Bronchial epithelial cell (primary cell): ENCODE measurements at regions not wholly inside any gene's neighbourhood (a gene's known extent, or its start where the extent isn't known, plus 50 kb on each side); places are given as distances from the start of the nearest gene placed in this dataset.

Source experiments
- DNase-seq: peaks from one replicate; pipeline ENCODE4 v3.0.0-alpha.2; 2010; ENCODE audit warnings: low read depth
- FAIRE-seq: peaks from 2 replicates; lab custom pipeline; 2011; peaks lifted over from hg19 to GRCh38; lab: Jason Lieb, UNC
- H3K27me3 ChIP-seq: 2 replicates; pipeline ENCODE4 v1.5.1; 2011; ENCODE audit warnings: low read length; ENCODE audit not compliant: control insufficient read depth, insufficient read depth
- H3K36me3 ChIP-seq: 2 replicates; pipeline ENCODE4 v1.5.1; 2011; ENCODE audit warnings: low read length; ENCODE audit not compliant: control insufficient read depth, insufficient read depth
- H3K4me3 ChIP-seq: 2 replicates; pipeline ENCODE4 v1.5.1; 2011; ENCODE audit warnings: mild to moderate bottlenecking, low read depth, low read length, control low read depth
- TF ChIP-seq, protein P1 (sequence below): IDR thresholded peaks from 2 replicates; pipeline ENCODE4 v1.5.1; 2011; ENCODE audit warnings: mild to moderate bottlenecking, moderate library complexity, low read length, control low read depth, inconsistent platforms; ENCODE audit not compliant: insufficient read depth, severe bottlenecking

DNA sequence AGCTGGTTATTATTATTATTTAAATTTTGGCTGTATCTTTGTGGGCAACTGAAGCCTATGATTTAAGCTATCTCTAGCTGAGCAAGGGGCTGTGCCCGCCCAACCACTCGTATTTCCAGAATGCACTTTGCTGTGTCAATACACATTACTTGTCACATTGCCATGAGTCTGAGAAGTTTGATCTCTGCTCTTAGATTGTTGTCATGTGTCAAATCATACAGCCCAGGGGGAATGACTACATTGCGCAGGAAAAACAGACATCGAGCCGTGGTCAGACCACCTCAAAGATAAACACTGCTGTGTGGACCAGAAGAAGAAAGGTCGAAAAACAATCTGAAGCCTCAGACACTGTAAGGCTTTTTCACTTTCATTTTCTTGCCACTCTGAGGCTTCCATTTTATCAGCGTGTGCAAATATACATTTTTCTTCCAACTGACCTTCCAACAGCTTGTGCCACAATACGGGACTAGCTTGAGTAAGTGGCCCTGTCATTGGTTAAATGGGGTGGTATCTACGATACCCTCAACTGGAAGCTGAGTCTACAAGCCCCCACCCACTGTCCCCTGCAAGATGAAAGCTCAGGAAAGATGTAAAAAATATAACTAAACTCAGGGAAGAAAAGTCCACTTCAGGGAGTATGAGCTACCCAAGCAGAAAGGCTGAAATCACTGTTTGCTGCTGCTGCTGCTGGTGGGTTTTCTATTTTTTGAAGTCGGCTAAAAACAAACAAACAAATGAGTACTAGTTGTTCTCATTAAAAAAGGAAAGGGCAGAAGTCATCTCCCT is 603.0 kb downstream of the BNC2 start:
- DNase-seq (peak; percentile 39), FAIRE-seq (no peak)
- Histone ChIP-seq H3K4me3 (no peak overlapping the region), H3K27me3 (peaks cover 3% of the 10 kb centered on the region), H3K36me3 (no peaks in the 10 kb centered on the region)
- TF ChIP-seq, protein P1, sequence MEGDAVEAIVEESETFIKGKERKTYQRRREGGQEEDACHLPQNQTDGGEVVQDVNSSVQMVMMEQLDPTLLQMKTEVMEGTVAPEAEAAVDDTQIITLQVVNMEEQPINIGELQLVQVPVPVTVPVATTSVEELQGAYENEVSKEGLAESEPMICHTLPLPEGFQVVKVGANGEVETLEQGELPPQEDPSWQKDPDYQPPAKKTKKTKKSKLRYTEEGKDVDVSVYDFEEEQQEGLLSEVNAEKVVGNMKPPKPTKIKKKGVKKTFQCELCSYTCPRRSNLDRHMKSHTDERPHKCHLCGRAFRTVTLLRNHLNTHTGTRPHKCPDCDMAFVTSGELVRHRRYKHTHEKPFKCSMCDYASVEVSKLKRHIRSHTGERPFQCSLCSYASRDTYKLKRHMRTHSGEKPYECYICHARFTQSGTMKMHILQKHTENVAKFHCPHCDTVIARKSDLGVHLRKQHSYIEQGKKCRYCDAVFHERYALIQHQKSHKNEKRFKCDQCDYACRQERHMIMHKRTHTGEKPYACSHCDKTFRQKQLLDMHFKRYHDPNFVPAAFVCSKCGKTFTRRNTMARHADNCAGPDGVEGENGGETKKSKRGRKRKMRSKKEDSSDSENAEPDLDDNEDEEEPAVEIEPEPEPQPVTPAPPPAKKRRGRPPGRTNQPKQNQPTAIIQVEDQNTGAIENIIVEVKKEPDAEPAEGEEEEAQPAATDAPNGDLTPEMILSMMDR = no peak

- DNase-seq (peak; percentile 19), FAIRE-seq (no peak)
- Histone ChIP-seq H3K27me3 (peaks cover 3% of the 10 kb centered on the region), H3K4me3 (no peak overlapping the region), H3K36me3 (no peaks in the 10 kb centered on the region)
- TF ChIP-seq, protein P1 = no peak
Observed at GRCh38 chr9:16268067-16268881, 602.2 kb downstream of the BNC2 start.

DNA sequence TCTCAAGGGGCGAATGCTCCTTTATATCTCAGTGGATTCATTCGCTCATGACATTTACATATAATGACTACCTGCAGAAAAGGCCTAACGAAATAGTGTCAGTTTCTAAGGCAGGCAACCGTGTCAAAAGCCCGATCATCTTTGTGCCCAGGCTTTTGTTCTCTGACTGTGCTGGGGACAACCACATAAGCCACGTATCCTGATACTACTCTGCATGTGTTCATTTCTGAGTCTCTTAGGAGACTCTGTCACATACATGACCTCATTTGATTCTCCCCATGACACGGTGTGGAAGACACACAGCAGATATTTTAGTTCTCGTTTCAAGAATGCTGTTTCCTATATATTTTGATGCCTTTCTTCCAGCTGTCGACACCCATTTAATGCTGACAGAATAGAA is 598.5 kb downstream of the BNC2 start:
- Histone ChIP-seq H3K27me3 (no peaks in the 10 kb centered on the region), H3K4me3 (no peak overlapping the region), H3K36me3 (no peaks in the 10 kb centered on the region)
- DNase-seq (no peak), FAIRE-seq (no peak)
- TF ChIP-seq, protein P1 = no peak

GRCh38 chr9:16272776-16273175 is 597.7 kb downstream of the BNC2 start:
- Histone ChIP-seq H3K27me3 (no peaks in the 10 kb centered on the region), H3K36me3 (no peaks in the 10 kb centered on the region), H3K4me3 (no peak overlapping the region)
- no peak for FAIRE-seq
- DNase-seq = no peak
- TF ChIP-seq, protein P1 = no peak

DNA sequence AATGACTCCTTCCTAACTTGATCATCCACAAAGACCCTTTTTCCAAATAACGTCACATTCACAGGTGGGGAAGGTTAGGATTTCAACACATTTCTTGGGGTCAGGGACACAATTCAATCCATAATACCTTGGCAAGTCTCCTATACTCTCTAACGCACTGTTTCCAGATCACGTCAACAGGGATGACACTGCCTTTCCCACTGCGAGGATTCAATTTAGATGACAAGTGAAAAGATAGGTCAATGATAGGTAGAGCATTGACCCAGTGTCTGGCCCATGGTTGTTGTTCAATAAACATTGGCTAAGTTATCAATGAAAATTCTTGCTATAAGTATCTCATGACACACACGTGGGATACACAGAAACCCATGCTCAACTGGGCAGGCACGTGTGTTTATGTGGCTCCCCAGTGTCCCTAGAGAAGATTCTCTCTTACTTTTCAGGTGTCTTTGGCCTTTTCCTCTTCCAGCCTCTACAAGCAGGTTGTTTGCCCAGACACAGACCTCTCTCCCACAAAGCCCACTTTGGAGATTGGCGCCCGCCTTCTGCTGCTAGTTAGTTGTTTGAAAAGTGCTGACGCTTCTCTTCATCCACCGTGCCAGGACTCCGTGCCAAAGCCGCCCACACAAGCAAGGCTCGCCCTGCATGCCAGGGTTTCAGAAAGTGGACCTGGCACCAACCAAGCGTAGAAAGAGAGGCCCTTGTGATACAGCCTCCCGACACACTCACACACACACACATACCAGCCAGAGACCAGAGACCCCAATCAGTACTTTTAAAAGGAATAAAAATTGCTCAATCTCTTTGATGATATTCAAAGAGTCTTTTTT is 594.5 kb downstream of the BNC2 start:
- no peaks in the 10 kb centered on the region for H3K27me3 ChIP-seq
- no peaks in the 10 kb centered on the region for H3K36me3 ChIP-seq
- no peak overlapping the region for H3K4me3 ChIP-seq
- FAIRE-seq (no peak), DNase-seq (peak; percentile 34)
- TF ChIP-seq, protein P1 = no peak
